ENCODE measurements at regions not wholly inside any gene's neighbourhood (a gene's known extent, or its start where the extent isn't known, plus 50 kb on each side); places are given as distances from the start of the nearest gene placed in this dataset.

- TF ChIP-seq CTCF (IDR thresholded peaks at IDR 0.05) (no peak), POLR2A (IDR thresholded peaks at IDR 0.05) (no peak)
Observed at GRCh38 chr6:166084951-166085350, 82.7 kb downstream of the TBXT start.

Data from prostate gland (tissue), 2 donors.